Uterus (tissue), 2 donors: ENCODE measurements at regions not wholly inside any gene's neighbourhood (a gene's known extent, or its start where the extent isn't known, plus 50 kb on each side); places are given as distances from the start of the nearest gene placed in this dataset.

ENCODE experiments used
- CTCF ChIP-seq, 4 experiments: fragments of 200-600 bp in 2 of 4; fragments of 450-650 bp in 2 of 4; sonication (generic) in 2 of 4; IDR thresholded peaks; one replicate each; pipeline ENCODE4 v1.5.1; 2016 to 2019; ENCODE audit warnings: antibody characterized with exemption in 4 of 4, mild to moderate bottlenecking in 2 of 4, moderate library complexity in 1 of 4
- POLR2A ChIP-seq, 2 donors: fragments of 450-650 bp; IDR thresholded peaks; one replicate each; pipeline ENCODE4 v1.6.1; 2016; ENCODE audit warnings: antibody characterized with exemption in 2 of 2, mild to moderate bottlenecking in 1 of 2, moderate library complexity in 1 of 2

DNA sequence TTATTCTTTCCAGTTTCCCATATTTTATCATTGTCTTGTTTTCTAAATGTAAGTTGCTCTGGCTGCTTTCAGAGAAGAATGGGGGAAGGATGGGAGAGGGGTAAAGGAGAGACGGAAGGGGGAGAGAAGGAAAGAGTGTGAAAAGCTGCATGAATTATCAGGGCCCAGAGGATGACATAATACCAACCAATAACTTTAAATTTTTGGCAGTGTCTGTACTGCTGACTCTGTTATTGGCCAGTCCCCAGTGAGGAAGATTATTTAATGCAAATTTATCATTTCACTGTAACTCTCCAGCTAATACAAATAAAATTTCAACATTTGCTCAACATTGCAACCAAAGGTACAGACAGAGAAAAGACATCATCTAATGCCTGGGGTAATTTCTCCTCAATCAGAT lies 551.7 kb upstream of the CFAP20DC start:
- TF ChIP-seq POLR2A (IDR thresholded peaks at IDR 0.05) (no peak), CTCF (IDR thresholded peaks at IDR 0.05) (no peak)
